IMR-90 (cell line): ENCODE measurements at regions not wholly inside any gene's neighbourhood (a gene's known extent, or its start where the extent isn't known, plus 50 kb on each side); places are given as distances from the start of the nearest gene placed in this dataset.

Source experiments
- BHLHE40 ChIP-seq: fragments of 150-350 bp; IDR thresholded peaks from 2 replicates; pipeline ENCODE4 v1.6.1; 2016; ENCODE audit warnings: mild to moderate bottlenecking, low read depth, low read length
- CHD1 ChIP-seq: IDR thresholded peaks from 2 replicates; pipeline ENCODE4 v1.6.1; 2012; ENCODE audit warnings: low read depth, low read length, improper control_type of control experiment
- CTCF ChIP-seq: conservative IDR thresholded peaks from 2 replicates; pipeline ENCODE4 v1.5.1; 2012; ENCODE audit warnings: mild to moderate bottlenecking, low read depth, low read length, improper control_type of control experiment
- ELK1 ChIP-seq: fragments of 150-350 bp; IDR thresholded peaks from 2 replicates; pipeline ENCODE4 v1.6.1; 2016; ENCODE audit warnings: low read depth, mild to moderate bottlenecking, low read length, moderate library complexity, borderline replicate concordance
- FOS ChIP-seq: fragments of 150-350 bp; IDR thresholded peaks from 2 replicates; pipeline ENCODE4 v1.6.1; 2016; ENCODE audit warnings: low read depth, low read length
- MAZ ChIP-seq: IDR thresholded peaks from 2 replicates; pipeline ENCODE4 v1.6.1; 2012; ENCODE audit warnings: low read depth, mild to moderate bottlenecking, low read length, improper control_type of control experiment, moderate library complexity, borderline replicate concordance
- MXI1 ChIP-seq: IDR thresholded peaks from 2 replicates; pipeline ENCODE4 v1.6.1; 2012; ENCODE audit warnings: low read depth, mild to moderate bottlenecking, low read length, moderate library complexity, borderline replicate concordance
- POLR2A ChIP-seq: IDR thresholded peaks from 2 replicates; pipeline ENCODE4 v1.6.1; 2012; ENCODE audit warnings: mild to moderate bottlenecking, low read depth, low read length
- RAD21 ChIP-seq: IDR thresholded peaks from 2 replicates; pipeline ENCODE4 v1.6.1; 2012; ENCODE audit warnings: low read length, improper control_type of control experiment
- RCOR1 ChIP-seq: IDR thresholded peaks from 2 replicates; pipeline ENCODE4 v1.6.1; 2012; ENCODE audit warnings: mild to moderate bottlenecking, low read length, improper control_type of control experiment; ENCODE audit not compliant: insufficient replicate concordance
- RFX5 ChIP-seq: IDR thresholded peaks from 2 replicates; pipeline ENCODE4 v1.8.0; 2012; ENCODE audit warnings: low read depth, mild to moderate bottlenecking, low read length, moderate library complexity
- SMC3 ChIP-seq: fragments of 150-350 bp; IDR thresholded peaks from 2 replicates; pipeline ENCODE4 v1.6.1; 2016; ENCODE audit warnings: low read depth, mild to moderate bottlenecking, antibody characterized with exemption, low read length, moderate library complexity

GRCh38 chr2:224309176-224309575 is 92.7 kb downstream of the FAM124B start:
- TF ChIP-seq CTCF, result no peak
- no peak for TF ChIP-seq RFX5
- no peak for TF ChIP-seq ELK1
- no peak for TF ChIP-seq MXI1
- TF ChIP-seq RAD21, result no peak
- no peak for TF ChIP-seq MAZ
- no peak for TF ChIP-seq POLR2A
- no peak for TF ChIP-seq RCOR1
- no peak for TF ChIP-seq BHLHE40
- no peak for TF ChIP-seq CHD1
- no peak for TF ChIP-seq SMC3
- TF ChIP-seq FOS, result no peak
